ENCODE measurements at regions not wholly inside any gene's neighbourhood (a gene's known extent, or its start where the extent isn't known, plus 50 kb on each side); places are given as distances from the start of the nearest gene placed in this dataset.

GRCh38 chr12:85507456-85507855 is 227.4 kb downstream of the ALX1 start:
- peaks cover 10 to 17% of the 10 kb centered on the region in 2 donors for H3K4me1 Mint-ChIP-seq (ENCODE audit: low read depth in 2 of 2)
- DNase-seq (ENCODE audit: low spot score) (no peak), ATAC-seq (no peak)
- H3K27ac Mint-ChIP-seq = no peak overlapping the region
- H3K4me3 Mint-ChIP-seq = no peak overlapping the region
- H3K9me3 Mint-ChIP-seq = no peaks in the 10 kb centered on the region
- H3K27me3 Mint-ChIP-seq = no peaks in the 10 kb centered on the region
- H3K36me3 Mint-ChIP-seq = no peaks in the 10 kb centered on the region

DNA sequence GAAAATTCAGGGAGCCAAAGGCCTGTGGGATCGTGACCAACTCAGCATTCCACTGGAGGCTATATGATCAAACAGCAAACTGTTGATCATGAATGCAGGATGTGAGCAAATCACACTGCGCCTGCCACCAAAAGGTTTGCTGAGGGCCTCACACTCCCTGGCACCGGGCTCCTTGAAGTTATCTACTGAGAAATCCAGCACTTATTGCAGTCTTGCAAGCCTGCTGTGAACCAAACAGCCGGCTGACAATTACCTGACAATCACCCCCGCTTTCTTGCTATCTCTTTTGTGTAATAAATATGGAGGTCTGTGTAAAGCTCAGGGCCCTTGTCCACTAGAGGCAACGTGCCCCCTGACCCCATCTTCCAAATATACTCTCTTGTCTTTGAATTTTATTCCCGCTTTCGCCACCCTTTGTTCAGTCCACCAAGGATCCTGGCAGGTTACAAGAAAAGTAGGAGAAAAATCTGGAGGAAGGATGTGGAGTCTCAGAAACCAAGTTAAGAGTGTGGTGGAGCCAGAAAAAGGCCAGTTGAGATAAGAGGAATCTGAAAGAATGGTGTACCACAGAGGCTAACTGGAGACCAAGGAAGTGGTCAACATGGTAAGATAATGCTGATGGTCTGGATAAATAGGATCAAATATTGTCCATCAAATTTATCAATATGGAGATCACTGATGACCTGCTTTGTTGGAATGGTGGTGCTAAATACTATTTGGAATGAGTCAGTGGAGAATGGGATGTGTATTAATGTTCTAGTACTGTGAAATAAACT is 229.2 kb downstream of the ALX1 start:
- H3K27ac Mint-ChIP-seq = no peak overlapping the region
- DNase-seq (ENCODE audit: low spot score) = no peak
- no peak overlapping the region for H3K4me3 Mint-ChIP-seq
- ATAC-seq = no peak
- H3K27me3 Mint-ChIP-seq = no peaks in the 10 kb centered on the region
- H3K4me1 Mint-ChIP-seq (ENCODE audit: low read depth in 2 of 2) = peaks cover 10 to 17% of the 10 kb centered on the region in 2 donors
- no peaks in the 10 kb centered on the region for H3K9me3 Mint-ChIP-seq
- no peaks in the 10 kb centered on the region for H3K36me3 Mint-ChIP-seq

DNA sequence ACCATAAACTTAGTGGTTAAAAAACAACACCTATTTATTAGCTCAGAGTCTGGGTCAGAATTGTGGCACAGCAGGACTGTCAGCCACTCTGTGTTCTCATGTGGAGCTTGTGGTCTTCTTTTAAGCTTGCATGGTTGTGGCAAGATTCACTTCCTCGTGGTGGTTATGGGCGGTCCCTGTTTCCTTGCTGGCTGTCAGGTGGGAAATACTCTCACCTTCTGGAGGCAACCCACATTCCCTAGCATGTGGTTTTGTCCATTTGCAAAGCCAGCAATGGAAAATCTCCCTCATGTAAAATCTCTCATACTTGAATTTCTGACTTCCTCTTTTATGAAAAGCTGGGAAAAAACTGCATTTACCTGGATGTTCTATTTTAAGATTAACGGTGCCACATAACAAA is 229.8 kb downstream of the ALX1 start:
- DNase-seq (ENCODE audit: low spot score) = no peak
- Mint-ChIP-seq H3K36me3 (no peaks in the 10 kb centered on the region), H3K4me3 (no peak overlapping the region), H3K4me1 (ENCODE audit: low read depth in 2 of 2) (peaks cover 10 to 17% of the 10 kb centered on the region in 2 donors), H3K9me3 (no peaks in the 10 kb centered on the region), H3K27ac (no peak overlapping the region), H3K27me3 (no peaks in the 10 kb centered on the region)
- peak in 1 of 2 donors; percentile 52 for ATAC-seq

GRCh38 chr12:85516039-85516438 is 236.0 kb downstream of the ALX1 start:
- Mint-ChIP-seq H3K4me3 (no peak overlapping the region), H3K27ac (no peak overlapping the region), H3K36me3 (no peaks in the 10 kb centered on the region), H3K4me1 (ENCODE audit: low read depth in 2 of 2) (no peaks in the 10 kb centered on the region), H3K9me3 (no peaks in the 10 kb centered on the region), H3K27me3 (peaks cover 0 to 10% of the 10 kb centered on the region in 2 donors)
- no peak for DNase-seq (ENCODE audit: low spot score)
- no peak for ATAC-seq

DNA sequence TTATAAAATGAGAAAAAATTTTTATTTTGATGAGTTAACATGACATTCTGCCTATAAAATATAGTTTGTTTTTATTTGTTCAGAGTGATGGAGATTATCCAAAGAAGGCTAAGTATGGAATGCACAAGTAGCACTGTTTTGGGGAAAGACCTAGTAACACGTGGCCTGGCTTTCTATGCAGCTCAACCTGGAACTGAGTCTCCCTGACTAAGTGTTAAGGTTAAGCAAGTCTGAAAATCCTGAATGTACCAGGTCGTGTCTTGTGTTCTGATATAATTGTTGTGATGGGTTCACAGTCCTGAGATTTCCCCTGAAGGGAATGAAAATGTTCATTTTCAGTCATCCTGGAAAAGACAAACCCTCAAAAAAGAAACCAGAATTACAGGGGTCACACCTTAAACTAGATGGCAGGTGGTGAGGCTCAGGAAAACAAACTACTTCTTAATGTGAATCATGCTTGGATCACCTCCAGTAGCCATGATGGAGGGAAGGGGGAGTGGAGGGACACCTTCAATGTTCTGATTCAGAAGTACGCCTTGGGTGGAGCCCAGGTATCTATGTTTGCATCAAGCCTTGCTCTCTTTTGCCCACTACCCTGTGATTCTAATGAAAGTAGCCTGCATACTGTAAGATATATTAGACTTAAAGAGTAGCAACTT is 236.8 kb downstream of the ALX1 start:
- Mint-ChIP-seq H3K36me3 (no peaks in the 10 kb centered on the region), H3K9me3 (no peaks in the 10 kb centered on the region), H3K4me3 (no peak overlapping the region), H3K4me1 (ENCODE audit: low read depth in 2 of 2) (no peaks in the 10 kb centered on the region), H3K27me3 (peaks cover 0 to 10% of the 10 kb centered on the region in 2 donors), H3K27ac (no peak overlapping the region)
- ATAC-seq (no peak), DNase-seq (ENCODE audit: low spot score) (no peak)

DNA sequence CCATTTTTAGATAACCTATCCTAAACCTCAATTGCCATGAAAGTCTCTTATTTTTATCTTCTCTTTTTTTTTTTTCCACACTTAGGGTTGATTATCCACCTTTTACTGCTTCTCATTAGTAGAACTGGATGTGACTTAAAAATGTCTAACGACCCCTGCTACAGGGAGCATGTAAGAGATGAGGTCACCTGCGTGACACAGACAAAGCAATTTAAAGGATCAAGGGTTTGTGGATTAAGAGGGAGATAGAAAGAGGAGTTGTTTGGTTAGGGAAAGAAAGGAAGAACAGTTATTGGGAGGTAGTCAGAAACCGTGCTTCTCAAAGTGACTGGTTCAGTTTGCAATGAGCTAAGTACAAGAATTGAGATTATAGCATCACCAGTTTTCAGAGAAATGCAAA is 239.1 kb downstream of the ALX1 start:
- ATAC-seq (no peak), DNase-seq (ENCODE audit: low spot score) (no peak)
- Mint-ChIP-seq H3K27ac (no peak overlapping the region), H3K4me1 (ENCODE audit: low read depth in 2 of 2) (no peaks in the 10 kb centered on the region), H3K4me3 (no peak overlapping the region), H3K36me3 (no peaks in the 10 kb centered on the region), H3K27me3 (peaks cover 0 to 10% of the 10 kb centered on the region in 2 donors), H3K9me3 (no peaks in the 10 kb centered on the region)

GRCh38 chr12:85523197-85523596 is 243.2 kb downstream of the ALX1 start:
- Mint-ChIP-seq H3K9me3 (no peaks in the 10 kb centered on the region), H3K36me3 (no peaks in the 10 kb centered on the region), H3K27ac (no peak overlapping the region), H3K27me3 (peaks cover 0 to 10% of the 10 kb centered on the region in 2 donors), H3K4me1 (ENCODE audit: low read depth in 2 of 2) (peaks cover 0 to 6% of the 10 kb centered on the region in 2 donors), H3K4me3 (no peak overlapping the region)
- DNase-seq (ENCODE audit: low spot score) (no peak), ATAC-seq (no peak)

GRCh38 chr12:85527192-85527591 is 247.2 kb downstream of the ALX1 start:
- H3K27me3 Mint-ChIP-seq = no peaks in the 10 kb centered on the region
- peaks cover 0 to 6% of the 10 kb centered on the region in 2 donors for H3K4me1 Mint-ChIP-seq (ENCODE audit: low read depth in 2 of 2)
- no peaks in the 10 kb centered on the region for H3K36me3 Mint-ChIP-seq
- DNase-seq (ENCODE audit: low spot score) (no peak), ATAC-seq (no peak)
- H3K27ac Mint-ChIP-seq = no peak overlapping the region
- H3K4me3 Mint-ChIP-seq = no peak overlapping the region
- H3K9me3 Mint-ChIP-seq = no peaks in the 10 kb centered on the region

DNA sequence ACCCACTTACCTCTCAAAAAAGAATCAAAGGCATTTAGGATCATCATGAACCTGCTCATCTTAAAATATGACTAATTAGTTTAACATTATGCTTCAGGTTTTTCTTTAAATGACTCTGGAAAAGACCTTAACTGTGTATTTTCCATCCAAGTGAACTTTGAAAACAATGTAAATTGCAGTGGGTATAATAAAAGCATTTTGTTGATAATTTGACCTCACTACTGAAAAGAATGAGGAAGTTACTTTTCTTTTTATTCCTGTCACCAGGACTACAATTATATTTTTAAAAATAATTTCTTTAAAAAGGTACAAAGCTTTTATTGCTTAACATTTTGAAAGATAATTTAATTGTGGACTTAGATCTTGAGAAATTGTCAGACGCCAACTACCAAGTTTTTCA is 249.9 kb downstream of the ALX1 start:
- no peak for DNase-seq (ENCODE audit: low spot score)
- no peak for ATAC-seq
- Mint-ChIP-seq H3K9me3 (no peaks in the 10 kb centered on the region), H3K4me1 (ENCODE audit: low read depth in 2 of 2) (peaks cover 0 to 6% of the 10 kb centered on the region in 2 donors), H3K27me3 (peaks cover 0 to 2% of the 10 kb centered on the region in 2 donors), H3K4me3 (no peak overlapping the region), H3K36me3 (no peaks in the 10 kb centered on the region), H3K27ac (no peak overlapping the region)

- Mint-ChIP-seq H3K9me3 (no peaks in the 10 kb centered on the region), H3K27me3 (peaks cover 0 to 2% of the 10 kb centered on the region in 2 donors), H3K27ac (no peak overlapping the region), H3K36me3 (no peaks in the 10 kb centered on the region), H3K4me1 (ENCODE audit: low read depth in 2 of 2) (peaks cover 0 to 6% of the 10 kb centered on the region in 2 donors), H3K4me3 (no peak overlapping the region)
- no peak for DNase-seq (ENCODE audit: low spot score)
- no peak for ATAC-seq
Measured at GRCh38 chr12:85530456-85530855, 250.4 kb downstream of the ALX1 start.

GRCh38 chr12:85531341-85531740 is 251.3 kb downstream of the ALX1 start:
- DNase-seq (ENCODE audit: low spot score) (no peak), ATAC-seq (no peak)
- Mint-ChIP-seq H3K27ac (no peak overlapping the region), H3K27me3 (peaks cover 0 to 2% of the 10 kb centered on the region in 2 donors), H3K36me3 (no peaks in the 10 kb centered on the region), H3K4me1 (ENCODE audit: low read depth in 2 of 2) (peaks cover 0 to 6% of the 10 kb centered on the region in 2 donors), H3K9me3 (no peaks in the 10 kb centered on the region), H3K4me3 (no peak overlapping the region)

DNA sequence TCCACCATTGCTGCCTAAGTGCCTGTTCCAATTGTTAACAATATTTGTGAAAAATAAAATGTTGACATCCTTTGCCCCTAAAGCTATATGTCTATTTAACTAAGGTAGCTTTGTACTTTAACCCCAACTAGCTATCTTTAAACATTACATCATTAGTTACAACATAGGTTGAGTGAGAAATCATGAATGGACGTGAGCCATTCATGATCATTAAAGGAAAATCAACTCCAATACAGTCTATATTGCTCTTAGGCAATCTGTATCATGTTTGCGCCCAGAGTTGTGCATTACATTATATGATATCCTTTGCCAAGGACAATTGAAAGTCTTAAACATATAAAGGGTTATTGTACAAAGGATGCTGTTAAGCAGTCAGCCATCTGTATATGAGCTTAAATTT is 269.6 kb downstream of the ALX1 start:
- no peak overlapping the region for H3K27ac Mint-ChIP-seq
- no peaks in the 10 kb centered on the region for H3K27me3 Mint-ChIP-seq
- H3K4me1 Mint-ChIP-seq (ENCODE audit: low read depth in 2 of 2) = no peaks in the 10 kb centered on the region
- H3K36me3 Mint-ChIP-seq = no peaks in the 10 kb centered on the region
- ATAC-seq (no peak), DNase-seq (ENCODE audit: low spot score) (no peak)
- no peak overlapping the region for H3K4me3 Mint-ChIP-seq
- peaks cover 2% of the 10 kb centered on the region for H3K9me3 Mint-ChIP-seq

DNA sequence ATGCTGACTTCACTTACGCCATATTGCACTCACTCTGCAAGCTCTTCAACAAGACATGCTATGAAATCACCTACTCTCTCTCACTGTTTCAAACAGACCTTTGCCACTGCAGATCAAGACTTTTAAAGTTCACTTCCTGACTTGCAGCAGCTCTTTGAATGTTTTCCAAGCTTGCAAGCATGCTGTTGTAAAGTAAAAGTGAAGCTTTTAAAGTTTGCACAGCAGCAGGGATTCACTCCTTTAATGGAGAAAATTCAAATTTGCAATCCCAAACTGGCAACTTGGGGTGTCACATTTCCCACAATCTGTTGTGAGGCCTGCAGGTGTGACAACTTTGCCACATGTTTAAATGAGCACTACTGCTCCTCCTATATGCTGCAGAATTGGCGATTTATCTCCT is 270.9 kb downstream of the ALX1 start:
- no peaks in the 10 kb centered on the region for H3K4me1 Mint-ChIP-seq (ENCODE audit: low read depth in 2 of 2)
- H3K27ac Mint-ChIP-seq = no peak overlapping the region
- DNase-seq (ENCODE audit: low spot score) (no peak), ATAC-seq (no peak)
- H3K4me3 Mint-ChIP-seq = no peak overlapping the region
- no peaks in the 10 kb centered on the region for H3K27me3 Mint-ChIP-seq
- peaks cover 2% of the 10 kb centered on the region for H3K9me3 Mint-ChIP-seq
- H3K36me3 Mint-ChIP-seq = no peaks in the 10 kb centered on the region

DNA sequence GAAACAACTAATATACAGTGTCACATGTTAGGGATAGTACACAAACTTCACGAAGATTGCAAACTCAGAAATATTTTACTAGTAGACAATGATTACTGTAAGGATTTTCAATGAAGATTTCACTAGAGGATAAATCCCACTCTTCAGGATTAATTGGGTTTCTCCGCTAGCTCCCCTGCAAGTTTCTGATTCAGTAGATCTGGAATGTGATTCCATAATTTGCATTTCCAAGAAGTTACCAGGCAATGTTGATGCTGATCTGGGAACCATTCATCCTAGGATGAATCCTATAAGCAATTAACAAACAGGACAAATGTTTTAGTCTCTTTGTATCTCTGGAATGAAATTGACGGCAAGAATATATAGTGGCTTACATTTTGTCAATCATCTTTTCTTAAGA is 272.4 kb downstream of the ALX1 start:
- no peak for DNase-seq (ENCODE audit: low spot score)
- no peaks in the 10 kb centered on the region for H3K36me3 Mint-ChIP-seq
- H3K9me3 Mint-ChIP-seq = peaks cover 2% of the 10 kb centered on the region
- no peaks in the 10 kb centered on the region for H3K27me3 Mint-ChIP-seq
- no peak for ATAC-seq
- no peaks in the 10 kb centered on the region for H3K4me1 Mint-ChIP-seq (ENCODE audit: low read depth in 2 of 2)
- H3K27ac Mint-ChIP-seq = no peak overlapping the region
- H3K4me3 Mint-ChIP-seq = no peak overlapping the region
